ENCODE measurements at regions not wholly inside any gene's neighbourhood (a gene's known extent, or its start where the extent isn't known, plus 50 kb on each side); places are given as distances from the start of the nearest gene placed in this dataset.

DNA sequence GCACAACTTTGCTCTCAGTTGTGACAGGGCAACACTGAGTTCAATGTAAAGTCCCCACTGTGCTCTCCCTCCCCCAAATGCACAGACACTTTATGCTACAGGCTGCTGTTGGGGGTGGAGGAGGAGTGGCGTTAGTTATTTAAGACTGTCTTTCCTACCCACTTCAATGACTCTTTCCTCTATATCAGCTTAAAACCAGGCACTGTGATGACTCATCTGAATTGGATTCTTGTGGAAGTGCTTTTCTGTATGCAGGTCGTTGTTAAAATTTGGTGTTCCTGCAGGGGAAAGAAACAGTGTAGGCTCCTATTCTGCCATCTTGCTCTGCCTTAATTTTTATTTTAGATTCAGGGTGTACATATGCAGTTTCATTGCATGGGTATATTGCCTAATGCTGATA, 1157.2 kb upstream of the ADGRL3 start:
- in situ Hi-C loops (cut with MboI), result no loop called here
- H3K79me2 ChIP-seq (ENCODE audit: control insufficient read depth, insufficient read depth, low read length), result no peaks in the 10 kb centered on the region
- CTCF ChIA-PET, result no interaction called here
- ATAC-seq (no peak), DNase-seq (ENCODE audit: low read depth, low spot score) (no peak), FAIRE-seq (no peak)
- no peak overlapping the region for H3K4me2 ChIP-seq (ENCODE audit: control insufficient read depth, insufficient read depth)
- no peak overlapping the region for H2AFZ ChIP-seq (ENCODE audit: control insufficient read depth, low read depth, low read length)
- TF ChIP-seq MYB (IDR thresholded peaks at IDR 0.05; ENCODE audit: borderline replicate concordance, low read depth, low read length), result no peak
- no peak for TF ChIP-seq DPF2 (IDR thresholded peaks at IDR 0.05)
- TF ChIP-seq NBN (IDR thresholded peaks at IDR 0.05), result no peak
- no peak for TF ChIP-seq HCFC1 (IDR thresholded peaks at IDR 0.05; ENCODE audit: low read length)
- no peak for TF ChIP-seq MTA3 (IDR thresholded peaks at IDR 0.05; ENCODE audit: borderline replicate concordance, low read length)
- TF ChIP-seq SRF (IDR thresholded peaks at IDR 0.05; ENCODE audit: low read depth in 2 of 2, low read length in 2 of 2), result no peak
- TF ChIP-seq, protein P1, sequence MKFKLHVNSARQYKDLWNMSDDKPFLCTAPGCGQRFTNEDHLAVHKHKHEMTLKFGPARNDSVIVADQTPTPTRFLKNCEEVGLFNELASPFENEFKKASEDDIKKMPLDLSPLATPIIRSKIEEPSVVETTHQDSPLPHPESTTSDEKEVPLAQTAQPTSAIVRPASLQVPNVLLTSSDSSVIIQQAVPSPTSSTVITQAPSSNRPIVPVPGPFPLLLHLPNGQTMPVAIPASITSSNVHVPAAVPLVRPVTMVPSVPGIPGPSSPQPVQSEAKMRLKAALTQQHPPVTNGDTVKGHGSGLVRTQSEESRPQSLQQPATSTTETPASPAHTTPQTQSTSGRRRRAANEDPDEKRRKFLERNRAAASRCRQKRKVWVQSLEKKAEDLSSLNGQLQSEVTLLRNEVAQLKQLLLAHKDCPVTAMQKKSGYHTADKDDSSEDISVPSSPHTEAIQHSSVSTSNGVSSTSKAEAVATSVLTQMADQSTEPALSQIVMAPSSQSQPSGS (IDR thresholded peaks at IDR 0.05; ENCODE audit: low read length), result no peak
- TF ChIP-seq TCF7 (IDR thresholded peaks at IDR 0.05; ENCODE audit: borderline replicate concordance), result no peak
- TF ChIP-seq NR2C2 (IDR thresholded peaks at IDR 0.05; ENCODE audit: borderline replicate concordance, control insufficient read depth, insufficient read length, low read depth), result no peak
- TF ChIP-seq, protein P2, sequence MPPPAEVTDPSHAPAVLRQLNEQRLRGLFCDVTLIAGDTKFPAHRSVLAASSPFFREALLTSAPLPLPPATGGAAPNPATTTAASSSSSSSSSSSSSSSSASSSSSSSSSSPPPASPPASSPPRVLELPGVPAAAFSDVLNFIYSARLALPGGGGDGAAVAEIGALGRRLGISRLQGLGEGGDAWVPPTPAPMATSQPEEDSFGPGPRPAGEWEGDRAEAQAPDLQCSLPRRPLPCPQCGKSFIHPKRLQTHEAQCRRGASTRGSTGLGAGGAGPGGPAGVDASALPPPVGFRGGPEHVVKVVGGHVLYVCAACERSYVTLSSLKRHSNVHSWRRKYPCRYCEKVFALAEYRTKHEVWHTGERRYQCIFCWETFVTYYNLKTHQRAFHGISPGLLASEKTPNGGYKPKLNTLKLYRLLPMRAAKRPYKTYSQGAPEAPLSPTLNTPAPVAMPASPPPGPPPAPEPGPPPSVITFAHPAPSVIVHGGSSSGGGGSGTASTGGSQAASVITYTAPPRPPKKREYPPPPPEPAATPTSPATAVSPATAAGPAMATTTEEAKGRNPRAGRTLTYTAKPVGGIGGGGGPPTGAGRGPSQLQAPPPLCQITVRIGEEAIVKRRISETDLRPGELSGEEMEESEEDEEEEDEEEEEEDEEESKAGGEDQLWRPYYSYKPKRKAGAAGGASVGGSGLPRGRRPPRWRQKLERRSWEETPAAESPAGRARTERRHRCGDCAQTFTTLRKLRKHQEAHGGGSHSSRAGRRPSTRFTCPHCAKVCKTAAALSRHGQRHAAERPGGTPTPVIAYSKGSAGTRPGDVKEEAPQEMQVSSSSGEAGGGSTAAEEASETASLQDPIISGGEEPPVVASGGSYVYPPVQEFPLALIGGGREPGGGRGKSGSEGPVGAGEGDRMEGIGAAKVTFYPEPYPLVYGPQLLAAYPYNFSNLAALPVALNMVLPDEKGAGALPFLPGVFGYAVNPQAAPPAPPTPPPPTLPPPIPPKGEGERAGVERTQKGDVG (CRISPR knock-in tag; IDR thresholded peaks at IDR 0.05), result no peak
- no peak for TF ChIP-seq RCOR1 (conservative IDR thresholded peaks at IDR 0.05; ENCODE audit: low read depth, low read length)
- TF ChIP-seq EED (IDR thresholded peaks at IDR 0.05; ENCODE audit: low read depth), result no peak
- no peak for TF ChIP-seq KDM1A (IDR thresholded peaks at IDR 0.05; ENCODE audit: borderline replicate concordance)
- TF ChIP-seq RELA (IDR thresholded peaks at IDR 0.05; ENCODE audit: borderline replicate concordance, partially characterized antibody), result no peak
- no peak for TF ChIP-seq CHD2 (IDR thresholded peaks at IDR 0.05; ENCODE audit: borderline replicate concordance, low read depth, low read length)
- no peak for TF ChIP-seq FOS (IDR thresholded peaks at IDR 0.05; ENCODE audit: borderline replicate concordance, extremely low read depth, insufficient read length)
- no peaks in the 10 kb centered on the region for H4K20me1 ChIP-seq (ENCODE audit: control insufficient read depth, insufficient read depth)
- H3K9ac ChIP-seq (ENCODE audit: control insufficient read depth, insufficient read depth, low read length), result no peak overlapping the region
- H3K4me1 ChIP-seq (ENCODE audit: control insufficient read depth, insufficient read depth, low read length), result no peaks in the 10 kb centered on the region
- intact Hi-C loops (cut with micrococcal nuclease; ENCODE audit: unreplicated experiment), result no loop called here
- H3K4me3 ChIP-seq, result no peak overlapping the region
- H3K36me3 ChIP-seq (ENCODE audit: control insufficient read depth in 2 of 2, insufficient read depth in 2 of 2, low read length in 1 of 2), result no peaks in the 10 kb centered on the region
- H3K9me3 ChIP-seq (replicated peaks; ENCODE audit: control insufficient read depth, insufficient read depth, low read length), result no peaks in the 10 kb centered on the region
- RAD21 ChIA-PET (ENCODE audit: unreplicated experiment), result no interaction called here
- H3K27ac ChIP-seq (ENCODE audit: control insufficient read depth, insufficient read depth), result no peak overlapping the region
- BruUV-seq (replicated peaks), result no TSS peak
- SMC1A ChIA-PET (ENCODE audit: uncharacterized antibody, unreplicated experiment), result no interaction called here
- H3K27me3 ChIP-seq (replicated peaks in 1 of 2; ENCODE audit: control insufficient read depth in 2 of 2, insufficient read depth in 2 of 2, low read length in 1 of 2), result no peaks in the 10 kb centered on the region
- POLR2A ChIA-PET, result no interaction called here
- WGBS (ENCODE audit: insufficient coverage, insufficient replicate concordance, low lambda C conversion rate, missing lambda C conversion rate), result 0% methylated on average over 2 of the region's 2 CpGs

Measured in GM12878 (cell line).